SK-N-MC (cell line): ENCODE measurements at regions not wholly inside any gene's neighbourhood (a gene's known extent, or its start where the extent isn't known, plus 50 kb on each side); places are given as distances from the start of the nearest gene placed in this dataset.

Source experiments
- DNase-seq: peaks from one replicate; pipeline ENCODE4 v3.0.0-alpha.2; 2011; ENCODE audit warnings: low read depth, low spot score
- H3K27ac ChIP-seq: fragments of 200-600 bp; sonication (generic); 2 replicates; pipeline ENCODE4 v1.5.1; 2016; ENCODE audit warnings: mixed run types
- H3K36me3 ChIP-seq: fragments of 200-600 bp; sonication (generic); 2 replicates; pipeline ENCODE4 v1.6.1; 2017; ENCODE audit warnings: antibody characterized with exemption, low read length, mixed read lengths; ENCODE audit not compliant: insufficient read depth
- H3K4me3 ChIP-seq: fragments of 200-600 bp; sonication (generic); 2 replicates; pipeline ENCODE4 v1.5.1; 2016
- H3K9ac ChIP-seq: fragments of 200-600 bp; sonication (generic); 2 replicates; pipeline ENCODE4 v1.8.0; 2017; ENCODE audit warnings: mixed run types, mixed read lengths; ENCODE audit not compliant: insufficient read length
- H3K9me3 ChIP-seq: fragments of 200-600 bp; sonication (generic); 2 replicates; pipeline ENCODE4 v1.6.1; 2017; ENCODE audit warnings: low read depth, mild to moderate bottlenecking, antibody characterized with exemption, low read length, moderate library complexity, mixed read lengths
- EZH2 ChIP-seq: fragments of 200-600 bp; sonication (generic); IDR thresholded peaks from one replicate; pipeline ENCODE4 v1.6.1; 2017; ENCODE audit warnings: antibody characterized with exemption
- FOXP2 ChIP-seq: optimal IDR thresholded peaks from 2 replicates; pipeline ENCODE3; 2011; ENCODE audit warnings: mild to moderate bottlenecking, moderate library complexity; ENCODE audit not compliant: insufficient read depth; ENCODE audit errors: extremely low read length, control extremely low read depth
- POLR2AphosphoS5 ChIP-seq: IDR thresholded peaks from 2 replicates; pipeline ENCODE4 v1.6.1; 2012; ENCODE audit warnings: mild to moderate bottlenecking, low read depth, low read length, borderline replicate concordance

GRCh38 chr4:56118055-56118454 lies 169.3 kb downstream of the CEP135 start:
- no peak for DNase-seq
- H3K27ac ChIP-seq, result no peak overlapping the region
- H3K9me3 ChIP-seq, result no peaks in the 10 kb centered on the region
- no peak overlapping the region for H3K4me3 ChIP-seq
- H3K36me3 ChIP-seq, result no peaks in the 10 kb centered on the region
- H3K9ac ChIP-seq, result no peak overlapping the region
- no peak for TF ChIP-seq POLR2AphosphoS5
- no peak for TF ChIP-seq EZH2
- TF ChIP-seq FOXP2, result no peak

GRCh38 chr4:56115898-56116297 lies 167.2 kb downstream of the CEP135 start:
- Histone ChIP-seq H3K9me3 (no peaks in the 10 kb centered on the region), H3K9ac (no peak overlapping the region)
- TF ChIP-seq POLR2AphosphoS5 (no peak), EZH2 (no peak), FOXP2 (no peak)

GRCh38 chr4:56112377-56112776 lies 163.6 kb downstream of the CEP135 start:
- Histone ChIP-seq H3K36me3 (no peaks in the 10 kb centered on the region), H3K9ac (no peak overlapping the region), H3K27ac (no peak overlapping the region), H3K9me3 (no peaks in the 10 kb centered on the region), H3K4me3 (no peak overlapping the region)
- TF ChIP-seq FOXP2, result no peak
- no peak for TF ChIP-seq POLR2AphosphoS5
- TF ChIP-seq EZH2, result no peak
- DNase-seq, result no peak

More at GRCh38 chr4:56115898-56116297, 167.2 kb downstream of the CEP135 start:
- Histone ChIP-seq H3K4me3 (no peak overlapping the region), H3K27ac (no peak overlapping the region), H3K36me3 (no peaks in the 10 kb centered on the region)
- no peak for DNase-seq

GRCh38 chr4:56106180-56107147 lies 157.7 kb downstream of the CEP135 start:
- no peak overlapping the region for H3K9ac ChIP-seq
- H3K9me3 ChIP-seq, result no peaks in the 10 kb centered on the region
- H3K4me3 ChIP-seq, result no peak overlapping the region
- H3K27ac ChIP-seq, result no peak overlapping the region; the same call in 1 of the 2 replicates
- DNase-seq, result no peak
- 0 out of 2 replicates have a peak, but pooled peaks cover 3% of the 10 kb centered on the region for H3K36me3 ChIP-seq
- no peak for TF ChIP-seq FOXP2
- TF ChIP-seq EZH2, result no peak
- no peak for TF ChIP-seq POLR2AphosphoS5

GRCh38 chr4:56104188-56104587 lies 155.4 kb downstream of the CEP135 start:
- no peak overlapping the region for H3K9ac ChIP-seq
- 0 out of 2 replicates have a peak, but pooled peaks cover 3% of the 10 kb centered on the region for H3K36me3 ChIP-seq
- H3K9me3 ChIP-seq, result no peaks in the 10 kb centered on the region
- DNase-seq, result no peak
- TF ChIP-seq EZH2 (no peak), FOXP2 (no peak), POLR2AphosphoS5 (no peak)
- H3K27ac ChIP-seq, result no peak overlapping the region
- H3K4me3 ChIP-seq, result no peak overlapping the region

GRCh38 chr4:56102601-56103000 lies 153.9 kb downstream of the CEP135 start:
- Histone ChIP-seq H3K36me3 (0 out of 2 replicates have a peak, but pooled peaks cover 3% of the 10 kb centered on the region), H3K4me3 (no peak overlapping the region), H3K27ac (no peak overlapping the region), H3K9me3 (no peaks in the 10 kb centered on the region), H3K9ac (no peak overlapping the region)
- DNase-seq, result no peak
- TF ChIP-seq FOXP2 (no peak), POLR2AphosphoS5 (no peak), EZH2 (no peak)

GRCh38 chr4:56099378-56099786 lies 150.6 kb downstream of the CEP135 start:
- no peak overlapping the region for H3K27ac ChIP-seq
- 0 out of 2 replicates have a peak, but pooled peaks cover 3% of the 10 kb centered on the region for H3K36me3 ChIP-seq
- no peak for TF ChIP-seq POLR2AphosphoS5
- TF ChIP-seq FOXP2, result no peak
- TF ChIP-seq EZH2, result no peak
- no peak overlapping the region for H3K9ac ChIP-seq
- H3K4me3 ChIP-seq, result no peak overlapping the region
- H3K9me3 ChIP-seq, result no peaks in the 10 kb centered on the region
- DNase-seq, result no peak

GRCh38 chr4:56093576-56093975 lies 144.8 kb downstream of the CEP135 start:
- no peak overlapping the region for H3K9ac ChIP-seq
- H3K4me3 ChIP-seq, result no peak overlapping the region
- no peak for DNase-seq
- H3K9me3 ChIP-seq, result no peaks in the 10 kb centered on the region
- no peaks in the 10 kb centered on the region for H3K36me3 ChIP-seq
- TF ChIP-seq POLR2AphosphoS5 (no peak), FOXP2 (no peak), EZH2 (no peak)
- H3K27ac ChIP-seq, result no peak overlapping the region
